Endothelial cell of umbilical vein (primary cell): ENCODE measurements at regions not wholly inside any gene's neighbourhood (a gene's known extent, or its start where the extent isn't known, plus 50 kb on each side); places are given as distances from the start of the nearest gene placed in this dataset.

ENCODE experiments used
- BruUV-seq: library from RNA; stranded (reverse); fragments of 400-500 nt; replicated peaks from 2 replicates; lab custom pipeline; 2021; lab: Mats Ljungman, UMichigan
- CTCF ChIA-PET: fragments of 300-600, 350-600 bp; sonication (Branson Sonifier 250); formaldehyde crosslinking; loops from one replicate; lab custom pipeline; 2021; ENCODE audit warnings: antibody characterized with exemption, inconsistent platforms; lab: Charles Lee
- POLR2A ChIA-PET: fragments of 300-600, 350-600 bp; sonication (Branson Sonifier 250); formaldehyde crosslinking; loops from one replicate; lab custom pipeline; 2021; ENCODE audit warnings: antibody characterized with exemption, inconsistent platforms; lab: Charles Lee
- DNase-seq: peaks from one replicate; pipeline ENCODE4 v3.0.0-alpha.2; 2011; ENCODE audit warnings: low read depth, low spot score
- FAIRE-seq: peaks from 2 replicates; lab custom pipeline; 2011; peaks lifted over from hg19 to GRCh38; lab: Jason Lieb, UNC
- H2AFZ ChIP-seq: 2 replicates; pipeline ENCODE4 v1.6.0; 2012; ENCODE audit warnings: low read depth, low read length, control low read depth, inconsistent platforms
- H3K27ac ChIP-seq: 2 replicates; pipeline ENCODE4 v1.5.1; 2011; ENCODE audit warnings: low read depth, mild to moderate bottlenecking, control low read depth, low read length, moderate library complexity; ENCODE audit not compliant: insufficient read depth
- H3K27me3 ChIP-seq, 2 experiments: 2 replicates each; pipeline versions ENCODE4 v1.6.0 to v1.6.1; 2011; ENCODE audit warnings: low read length in 2 of 2, mixed read lengths in 1 of 2; ENCODE audit not compliant: control insufficient read depth in 2 of 2, insufficient read depth in 2 of 2
- H3K36me3 ChIP-seq, 2 experiments: 2 replicates in 1 of 2; 3 replicates in 1 of 2; pipeline ENCODE4 v1.5.1; 2011; ENCODE audit warnings: low read length in 2 of 2, mild to moderate bottlenecking in 1 of 2, moderate library complexity in 1 of 2; ENCODE audit not compliant: control insufficient read depth in 2 of 2, insufficient read depth in 2 of 2; ENCODE audit errors: extremely low read depth in 1 of 2
- H3K4me1 ChIP-seq: 3 replicates; pipeline ENCODE4 v1.5.1; 2011; ENCODE audit warnings: mild to moderate bottlenecking, low read length; ENCODE audit not compliant: control insufficient read depth, insufficient read depth; ENCODE audit errors: extremely low read depth
- H3K4me2 ChIP-seq: 2 replicates; pipeline ENCODE4 v1.6.1; 2011; ENCODE audit warnings: low read length, control low read depth, mixed read lengths; ENCODE audit not compliant: insufficient read depth
- H3K4me3 ChIP-seq, 3 experiments: fragments of 200-600 bp in 1 of 3; sonication (generic), shearing (Covaris generic) in 1 of 3; replicated peaks in 1 of 3; 2 replicates each; pipeline ENCODE4 v1.5.1; 2011 to 2016; ENCODE audit warnings: control low read depth in 3 of 3, low read length in 3 of 3, mild to moderate bottlenecking in 2 of 3, inconsistent platforms in 1 of 3, low read depth in 1 of 3, moderate library complexity in 1 of 3; ENCODE audit not compliant: insufficient read depth in 1 of 3
- H3K79me2 ChIP-seq: 2 replicates; pipeline ENCODE4 v1.6.0; 2012; ENCODE audit warnings: low read length, inconsistent platforms; ENCODE audit not compliant: control insufficient read depth, insufficient read depth
- H3K9ac ChIP-seq: replicated peaks from 2 replicates; pipeline ENCODE3; 2011; ENCODE audit warnings: low read length, control low read depth; ENCODE audit not compliant: insufficient read depth; ENCODE audit errors: extremely low read depth
- H3K9me1 ChIP-seq: replicated peaks from 3 replicates; pipeline ENCODE4 v1.6.0; 2011; ENCODE audit warnings: mild to moderate bottlenecking, low read length; ENCODE audit not compliant: control insufficient read depth, insufficient read depth; ENCODE audit errors: extremely low read depth
- H3K9me3 ChIP-seq: replicated peaks from 2 replicates; pipeline ENCODE4 v1.5.1; 2012; ENCODE audit warnings: low read length, inconsistent platforms; ENCODE audit not compliant: control insufficient read depth, insufficient read depth
- H4K20me1 ChIP-seq: replicated peaks from 2 replicates; pipeline ENCODE3; 2011; ENCODE audit warnings: mild to moderate bottlenecking, low read length; ENCODE audit not compliant: control insufficient read depth, insufficient read depth; ENCODE audit errors: extremely low read depth
- CTCF ChIP-seq, 2 donors: IDR thresholded peaks; 1 replicate in 1 of 2; 2 replicates in 1 of 2; pipeline ENCODE4 v1.5.1; 2011; ENCODE audit warnings: low read length in 2 of 2, mild to moderate bottlenecking in 2 of 2, moderate library complexity in 2 of 2, control low read depth in 1 of 2, inconsistent platforms in 1 of 2, low read depth in 1 of 2; ENCODE audit not compliant: insufficient read depth in 1 of 2; ENCODE audit errors: extremely low read depth in 1 of 2
- EZH2 ChIP-seq: IDR thresholded peaks from 2 replicates; pipeline ENCODE4 v1.6.1; 2012; ENCODE audit warnings: borderline replicate concordance, low read depth, mild to moderate bottlenecking, moderate library complexity, low read length, inconsistent platforms; ENCODE audit not compliant: severe bottlenecking
- FOS ChIP-seq: IDR thresholded peaks from 2 replicates; pipeline ENCODE4 v1.6.1; 2011; ENCODE audit warnings: mild to moderate bottlenecking, low read length, moderate library complexity, borderline replicate concordance; ENCODE audit not compliant: insufficient read depth
- GATA2 ChIP-seq: IDR thresholded peaks from 2 replicates; pipeline ENCODE4 v1.7.0; 2011; ENCODE audit warnings: low read depth, mild to moderate bottlenecking, moderate library complexity, mixed read lengths, low read length; ENCODE audit not compliant: insufficient read length, insufficient read depth
- JUN ChIP-seq: IDR thresholded peaks from 2 replicates; pipeline ENCODE4 v1.6.1; 2011; ENCODE audit warnings: borderline replicate concordance, low read depth; ENCODE audit not compliant: insufficient read length, insufficient read depth
- MAX ChIP-seq: IDR thresholded peaks from 2 replicates; pipeline ENCODE4 v1.6.1; 2011; ENCODE audit not compliant: insufficient read depth, insufficient read length
- MYC ChIP-seq: IDR thresholded peaks from one replicate; pipeline ENCODE4 v1.6.1; 2011; ENCODE audit warnings: mild to moderate bottlenecking, low read depth, low read length
- POLR2A ChIP-seq: IDR thresholded peaks from 2 replicates; pipeline ENCODE4 v1.6.1; 2012; ENCODE audit warnings: low read depth, mild to moderate bottlenecking, control low read depth, low read length
- POLR2AphosphoS5 ChIP-seq: IDR thresholded peaks from 2 replicates; pipeline ENCODE4 v1.6.1; 2012; ENCODE audit warnings: low read depth, mild to moderate bottlenecking, control low read depth, low read length, moderate library complexity; ENCODE audit not compliant: insufficient read depth
- dilution Hi-C: fragments of 300-500 bp; cut with MboI; formaldehyde crosslinking; loops from one replicate; pipeline ENCODE4 v1.15.0; 2019; ENCODE audit warnings: low sequenced_read_pairs; ENCODE audit not compliant: extremely low pct_ligation_motif_present
- intact Hi-C: fragments of 100-400 bp; cut with micrococcal nuclease; formaldehyde crosslinking; loops from one replicate; pipeline ENCODE4 v1.10.0; 2022

GRCh38 chr17:73960469-73960868 is 243.0 kb upstream of the RPL38 start:
- no peaks in the 10 kb centered on the region for H3K4me1 ChIP-seq
- H2AFZ ChIP-seq, result no peak overlapping the region
- H3K9me1 ChIP-seq, result no peaks in the 10 kb centered on the region
- FAIRE-seq (no peak), DNase-seq (no peak)
- intact Hi-C loops, result no loop called here
- H3K9ac ChIP-seq, result no peak overlapping the region
- no peak for TF ChIP-seq POLR2A
- no peak for TF ChIP-seq EZH2
- no peak for TF ChIP-seq CTCF (IDR thresholded peaks at IDR 0.05; ENCODE audit: extremely low read depth in 1 of 2, insufficient read depth in 1 of 2, low read depth in 1 of 2, low read length in 2 of 2)
- no peak for TF ChIP-seq JUN
- no peak for TF ChIP-seq POLR2AphosphoS5
- TF ChIP-seq FOS, result no peak
- TF ChIP-seq MYC, result no peak
- no peak for TF ChIP-seq GATA2
- TF ChIP-seq MAX, result no peak
- no peaks in the 10 kb centered on the region for H3K9me3 ChIP-seq
- no peak overlapping the region for H3K4me3 ChIP-seq
- BruUV-seq, result no TSS peak
- H3K79me2 ChIP-seq, result no peaks in the 10 kb centered on the region
- no peak overlapping the region for H3K27ac ChIP-seq
- no peaks in the 10 kb centered on the region for H3K27me3 ChIP-seq
- dilution Hi-C loops, result no loop called here
- CTCF ChIA-PET, result no interaction called here
- POLR2A ChIA-PET, result no interaction called here
- H4K20me1 ChIP-seq, result no peaks in the 10 kb centered on the region
- H3K36me3 ChIP-seq, result no peaks in the 10 kb centered on the region
- H3K4me2 ChIP-seq, result no peak overlapping the region
